Esophagus squamous epithelium (tissue), 5 donors: ENCODE measurements at regions not wholly inside any gene's neighbourhood (a gene's known extent, or its start where the extent isn't known, plus 50 kb on each side); places are given as distances from the start of the nearest gene placed in this dataset.

Source experiments
- DNase-seq: peaks from one replicate; lab custom pipeline; 2025; lab: John Stamatoyannopoulos, UW
- H3K27ac ChIP-seq, 4 donors: fragments of 200-600 bp; sonication (generic); one replicate each; pipeline ENCODE4 v1.5.1; 2016 to 2019; ENCODE audit warnings: mild to moderate bottlenecking in 1 of 4
- H3K27me3 ChIP-seq, 4 donors: fragments of 200-600 bp; sonication (generic); 1 replicate in 3 of 4; 2 replicates in 1 of 4; pipeline versions ENCODE4 v1.5.1 to v1.6.0; 2017 to 2021; ENCODE audit warnings: antibody characterized with exemption in 1 of 4
- H3K36me3 ChIP-seq, 3 donors: fragments of 200-600 bp; sonication (generic); one replicate each; pipeline ENCODE4 v1.5.1; 2016 to 2019
- H3K4me1 ChIP-seq, 3 donors: fragments of 200-600 bp; sonication (generic); one replicate each; pipeline ENCODE4 v1.5.1; 2017 to 2019
- H3K4me3 ChIP-seq, 4 donors: fragments of 200-600 bp; sonication (generic); 1 replicate in 3 of 4; 2 replicates in 1 of 4; pipeline ENCODE4 v1.5.1; 2016 to 2019; ENCODE audit warnings: mild to moderate bottlenecking in 2 of 4, moderate library complexity in 1 of 4
- H3K9me3 ChIP-seq, 3 donors: fragments of 200-600 bp; sonication (generic); one replicate each; pipeline ENCODE4 v1.5.1; 2016 to 2019
- POLR2A ChIP-seq, 4 donors: fragments of 450-650 bp; IDR thresholded peaks; one replicate each; pipeline ENCODE4 v1.6.1; 2017; ENCODE audit warnings: antibody characterized with exemption in 4 of 4, mild to moderate bottlenecking in 4 of 4, moderate library complexity in 3 of 4
- WGBS, 2 donors: methylation state at CpG; one replicate each; pipeline ENCODE4 v1.1.5; 2018; 5-methylcytosine and 5-hydroxymethylcytosine counted together
- intact Hi-C: fragments of 100-400 bp; cut with DNase I; formaldehyde crosslinking; loops from one replicate; pipeline ENCODE4 v1.15.0; 2022
- TF ChIP-seq, protein P1 (sequence below), 6 experiments: fragments of 450-650 bp in 4 of 6; fragments of 200-600 bp in 2 of 6; sonication (generic) in 2 of 6; IDR thresholded peaks; one replicate each; pipeline ENCODE4 v1.5.1; 2016 to 2019; ENCODE audit warnings: antibody characterized with exemption in 6 of 6, mild to moderate bottlenecking in 4 of 6, moderate library complexity in 4 of 6
- donor health status: DM: yes; HTN: yes; CAD: no.

DNA sequence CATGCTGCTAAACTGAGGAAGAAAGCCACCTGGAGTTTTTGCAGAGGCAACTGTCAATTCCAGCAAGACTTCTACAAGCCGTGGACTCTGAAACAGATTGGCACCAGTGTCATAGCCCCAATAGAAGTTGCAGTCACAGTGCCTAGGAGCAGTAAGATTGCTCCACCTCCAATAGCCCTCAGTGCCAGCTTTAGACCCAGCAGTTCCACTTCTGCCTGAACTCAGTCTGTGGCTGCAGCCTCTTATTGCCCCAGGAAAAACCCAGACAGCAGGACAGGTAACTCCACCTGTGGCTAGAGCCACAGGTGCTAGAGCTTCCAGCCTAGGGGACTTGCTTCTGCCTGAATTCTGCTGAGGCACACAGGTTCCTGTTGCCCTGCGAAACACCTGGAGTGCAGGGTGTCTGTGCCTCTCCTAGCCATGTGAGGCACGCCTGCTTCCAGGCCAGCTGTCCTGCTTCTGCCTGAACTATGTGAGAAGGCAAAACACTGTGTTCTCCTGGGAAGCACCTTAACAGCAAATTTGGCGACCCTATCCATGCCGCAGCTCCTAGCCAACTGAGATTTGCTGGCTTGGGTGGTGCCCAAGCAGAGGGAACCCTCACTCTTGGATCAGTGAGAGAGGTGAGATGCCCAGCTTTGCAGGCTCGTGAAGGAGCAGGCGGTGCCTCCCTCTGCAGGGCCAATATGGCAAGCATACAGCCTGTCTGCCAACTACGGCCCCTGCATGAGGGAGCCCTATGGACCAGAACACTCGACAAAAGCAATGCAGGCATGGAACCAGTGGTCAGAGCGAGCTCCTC lies 607.6 kb downstream of the PCDH17 start:
- Histone ChIP-seq H3K4me3 (no peak overlapping the region), H3K4me1 (no peaks in the 10 kb centered on the region), H3K9me3 (no peaks in the 10 kb centered on the region), H3K27me3 (no peaks in the 10 kb centered on the region), H3K36me3 (no peaks in the 10 kb centered on the region), H3K27ac (no peak overlapping the region)
- intact Hi-C loops, result no loop called here
- no peak for TF ChIP-seq POLR2A (IDR thresholded peaks at IDR 0.05)
- TF ChIP-seq, protein P1, sequence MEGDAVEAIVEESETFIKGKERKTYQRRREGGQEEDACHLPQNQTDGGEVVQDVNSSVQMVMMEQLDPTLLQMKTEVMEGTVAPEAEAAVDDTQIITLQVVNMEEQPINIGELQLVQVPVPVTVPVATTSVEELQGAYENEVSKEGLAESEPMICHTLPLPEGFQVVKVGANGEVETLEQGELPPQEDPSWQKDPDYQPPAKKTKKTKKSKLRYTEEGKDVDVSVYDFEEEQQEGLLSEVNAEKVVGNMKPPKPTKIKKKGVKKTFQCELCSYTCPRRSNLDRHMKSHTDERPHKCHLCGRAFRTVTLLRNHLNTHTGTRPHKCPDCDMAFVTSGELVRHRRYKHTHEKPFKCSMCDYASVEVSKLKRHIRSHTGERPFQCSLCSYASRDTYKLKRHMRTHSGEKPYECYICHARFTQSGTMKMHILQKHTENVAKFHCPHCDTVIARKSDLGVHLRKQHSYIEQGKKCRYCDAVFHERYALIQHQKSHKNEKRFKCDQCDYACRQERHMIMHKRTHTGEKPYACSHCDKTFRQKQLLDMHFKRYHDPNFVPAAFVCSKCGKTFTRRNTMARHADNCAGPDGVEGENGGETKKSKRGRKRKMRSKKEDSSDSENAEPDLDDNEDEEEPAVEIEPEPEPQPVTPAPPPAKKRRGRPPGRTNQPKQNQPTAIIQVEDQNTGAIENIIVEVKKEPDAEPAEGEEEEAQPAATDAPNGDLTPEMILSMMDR (IDR thresholded peaks at IDR 0.05), result no peak
- DNase-seq, result no peak
- 48 to 100% methylated on average over 1 to 2 of the region's 10 CpGs for WGBS, 2 donors

DNA sequence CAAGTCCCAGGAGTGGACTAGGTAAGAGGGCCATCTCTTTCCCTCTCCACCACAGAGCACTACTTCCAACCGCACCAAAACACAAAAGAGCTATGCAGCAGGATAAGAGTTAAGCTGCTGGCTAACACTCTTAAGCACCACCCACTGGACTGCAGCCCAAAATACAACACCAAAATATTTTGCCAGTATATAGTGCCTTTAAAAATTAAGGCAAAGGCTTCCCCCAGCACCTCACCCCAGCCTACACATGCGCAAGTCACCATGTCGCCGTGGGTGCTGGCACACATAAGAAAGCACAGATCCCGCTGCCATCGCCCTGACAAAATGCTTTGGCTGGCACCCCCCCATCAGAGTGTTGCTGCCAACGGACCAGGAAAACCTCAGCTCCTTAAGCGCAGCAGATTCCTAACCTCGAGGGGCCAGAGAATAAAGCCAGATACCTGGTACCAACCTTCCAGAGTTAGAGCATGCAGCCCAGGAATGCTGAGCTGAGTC lies 608.3 kb downstream of the PCDH17 start:
- H3K4me3 ChIP-seq, result no peak overlapping the region
- TF ChIP-seq, protein P1 (IDR thresholded peaks at IDR 0.05), result no peak
- TF ChIP-seq POLR2A (IDR thresholded peaks at IDR 0.05), result no peak
- intact Hi-C loops, result no loop called here
- no peak overlapping the region for H3K27ac ChIP-seq
- H3K4me1 ChIP-seq, result no peaks in the 10 kb centered on the region
- no peaks in the 10 kb centered on the region for H3K9me3 ChIP-seq
- no peaks in the 10 kb centered on the region for H3K27me3 ChIP-seq
- 83 to 92% methylated on average over 2 to 7 of the region's 9 CpGs for whole genome bisulfite sequencing, 2 donors
- no peak for DNase-seq
- no peaks in the 10 kb centered on the region for H3K36me3 ChIP-seq

DNA sequence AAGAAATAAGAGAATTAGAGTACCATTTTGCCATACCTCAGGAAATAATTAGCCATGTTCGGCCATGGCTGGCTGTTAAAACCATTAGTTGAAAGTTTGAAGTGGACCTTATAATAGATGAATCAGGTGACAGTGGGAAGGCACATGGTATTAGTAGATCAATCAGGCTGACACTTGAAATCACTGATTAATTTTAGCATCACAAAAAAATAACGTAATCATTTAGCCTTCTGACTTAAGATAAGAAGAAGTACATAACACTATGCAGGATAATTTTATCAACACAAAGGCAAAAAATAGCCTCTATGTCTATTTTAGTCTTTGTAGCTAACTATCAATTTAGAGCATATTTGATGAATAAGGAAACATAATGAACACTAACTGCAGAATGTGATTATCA lies 615.5 kb downstream of the PCDH17 start:
- Histone ChIP-seq H3K36me3 (no peaks in the 10 kb centered on the region), H3K27ac (no peak overlapping the region), H3K4me3 (no peak overlapping the region), H3K27me3 (no peaks in the 10 kb centered on the region), H3K9me3 (no peaks in the 10 kb centered on the region), H3K4me1 (no peaks in the 10 kb centered on the region)
- intact Hi-C loops, result no loop called here
- TF ChIP-seq, protein P1 (IDR thresholded peaks at IDR 0.05), result no peak
- TF ChIP-seq POLR2A (IDR thresholded peaks at IDR 0.05), result no peak
- DNase-seq, result no peak
- 68 to 76% methylated on average over 2 of the region's 2 CpGs for WGBS, 2 donors

DNA sequence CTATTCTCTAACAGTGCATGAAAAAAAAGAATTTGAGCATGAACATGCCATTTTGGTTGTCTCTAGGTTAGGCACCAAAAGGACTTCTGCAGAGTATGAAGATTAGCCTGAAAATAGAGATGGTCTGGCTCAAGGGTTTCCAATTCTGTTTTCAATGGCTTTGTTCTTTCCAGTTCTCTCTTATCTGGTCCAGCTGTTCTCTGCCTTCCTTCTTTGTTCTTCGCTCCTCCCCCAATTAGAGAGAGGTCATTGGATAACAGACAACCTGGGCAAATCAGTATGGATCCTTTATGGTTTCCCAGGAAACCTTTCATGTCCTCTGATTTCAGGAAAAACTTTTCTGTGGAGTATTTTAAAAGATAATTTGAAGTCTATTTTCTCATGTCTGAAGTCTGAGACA lies 623.4 kb downstream of the PCDH17 start:
- H3K9me3 ChIP-seq, result no peaks in the 10 kb centered on the region
- TF ChIP-seq POLR2A (IDR thresholded peaks at IDR 0.05), result no peak
- TF ChIP-seq, protein P1 (IDR thresholded peaks at IDR 0.05), result no peak
- intact Hi-C loops, result no loop called here
- WGBS, 2 donors, result 73 to 83% methylated on average over 1 of the region's 1 CpG
- no peak for DNase-seq
- no peaks in the 10 kb centered on the region for H3K27me3 ChIP-seq
- no peak overlapping the region for H3K4me3 ChIP-seq
- H3K4me1 ChIP-seq, result no peaks in the 10 kb centered on the region
- no peaks in the 10 kb centered on the region for H3K36me3 ChIP-seq
- no peak overlapping the region for H3K27ac ChIP-seq

DNA sequence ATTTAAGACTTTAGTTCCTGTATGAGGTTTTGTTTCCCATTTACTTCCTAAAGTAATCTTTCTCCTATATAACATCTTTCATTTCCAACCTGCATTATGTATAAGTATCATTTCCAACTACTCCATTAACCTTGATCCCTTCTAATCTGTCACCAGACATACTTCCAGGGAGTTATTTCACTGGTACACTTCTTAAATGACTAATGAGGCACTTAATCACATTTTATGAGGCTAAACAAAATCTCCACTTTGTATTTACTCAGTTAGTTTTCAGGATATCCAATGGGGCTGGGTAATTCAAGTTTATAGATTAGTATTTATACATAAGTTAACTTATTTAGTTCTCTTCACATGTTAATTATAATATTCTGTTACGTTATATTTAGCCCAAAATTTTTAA lies 634.7 kb downstream of the PCDH17 start:
- intact Hi-C loops, result no loop called here
- Histone ChIP-seq H3K27me3 (no peaks in the 10 kb centered on the region), H3K4me3 (no peak overlapping the region), H3K36me3 (no peaks in the 10 kb centered on the region), H3K9me3 (no peaks in the 10 kb centered on the region), H3K4me1 (no peaks in the 10 kb centered on the region), H3K27ac (no peak overlapping the region)
- DNase-seq, result no peak
- 46 to 50% methylated on average over 1 of the region's 1 CpG for WGBS, 2 donors
- TF ChIP-seq, protein P1 (IDR thresholded peaks at IDR 0.05), result no peak
- no peak for TF ChIP-seq POLR2A (IDR thresholded peaks at IDR 0.05)
